ENCODE measurements at regions not wholly inside any gene's neighbourhood (a gene's known extent, or its start where the extent isn't known, plus 50 kb on each side); places are given as distances from the start of the nearest gene placed in this dataset.

DNA sequence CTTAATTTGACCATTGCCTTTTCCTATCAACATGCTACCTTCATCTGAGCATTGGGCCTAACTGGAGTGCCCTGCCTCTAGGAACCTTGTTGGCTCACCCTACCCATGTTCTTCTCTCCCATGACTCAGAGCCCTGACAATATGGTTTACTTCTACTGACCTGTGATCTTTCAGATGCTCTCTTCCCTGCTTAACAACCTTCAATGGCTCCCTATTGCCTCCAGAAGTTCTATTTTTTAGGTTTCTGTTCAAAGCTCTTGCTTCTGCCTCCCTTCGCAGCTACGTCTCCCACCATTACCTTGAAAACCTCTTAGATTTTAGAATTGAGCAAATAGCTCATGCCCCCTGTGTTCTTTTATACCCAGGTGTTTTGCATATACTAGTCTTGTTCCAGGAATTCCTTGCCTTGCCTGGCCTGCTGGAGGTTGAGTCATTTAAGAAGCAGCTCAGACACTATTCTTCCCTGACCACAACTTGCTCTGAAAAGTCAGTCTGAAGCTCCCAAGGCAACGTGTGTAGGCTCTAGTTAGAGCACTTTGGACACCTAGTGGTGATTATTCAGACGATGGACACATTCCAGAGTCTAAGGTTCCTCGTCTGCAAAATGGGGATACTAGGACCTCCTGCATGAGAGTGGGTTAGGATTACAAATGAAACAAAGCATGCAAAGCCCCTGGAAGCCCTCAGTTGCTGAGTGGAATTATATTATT, 64.4 kb upstream of the EMX2 start:
- no peak for DNase-seq (ENCODE audit: low spot score in 2 of 2)
- intact Hi-C loops (cut with DNase I; ENCODE audit: low total_unique reads): no loop called here
- TF ChIP-seq, protein P1, sequence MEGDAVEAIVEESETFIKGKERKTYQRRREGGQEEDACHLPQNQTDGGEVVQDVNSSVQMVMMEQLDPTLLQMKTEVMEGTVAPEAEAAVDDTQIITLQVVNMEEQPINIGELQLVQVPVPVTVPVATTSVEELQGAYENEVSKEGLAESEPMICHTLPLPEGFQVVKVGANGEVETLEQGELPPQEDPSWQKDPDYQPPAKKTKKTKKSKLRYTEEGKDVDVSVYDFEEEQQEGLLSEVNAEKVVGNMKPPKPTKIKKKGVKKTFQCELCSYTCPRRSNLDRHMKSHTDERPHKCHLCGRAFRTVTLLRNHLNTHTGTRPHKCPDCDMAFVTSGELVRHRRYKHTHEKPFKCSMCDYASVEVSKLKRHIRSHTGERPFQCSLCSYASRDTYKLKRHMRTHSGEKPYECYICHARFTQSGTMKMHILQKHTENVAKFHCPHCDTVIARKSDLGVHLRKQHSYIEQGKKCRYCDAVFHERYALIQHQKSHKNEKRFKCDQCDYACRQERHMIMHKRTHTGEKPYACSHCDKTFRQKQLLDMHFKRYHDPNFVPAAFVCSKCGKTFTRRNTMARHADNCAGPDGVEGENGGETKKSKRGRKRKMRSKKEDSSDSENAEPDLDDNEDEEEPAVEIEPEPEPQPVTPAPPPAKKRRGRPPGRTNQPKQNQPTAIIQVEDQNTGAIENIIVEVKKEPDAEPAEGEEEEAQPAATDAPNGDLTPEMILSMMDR (IDR thresholded peaks at IDR 0.05): no peak
- TF ChIP-seq POLR2A (IDR thresholded peaks at IDR 0.05): no peak

DNA sequence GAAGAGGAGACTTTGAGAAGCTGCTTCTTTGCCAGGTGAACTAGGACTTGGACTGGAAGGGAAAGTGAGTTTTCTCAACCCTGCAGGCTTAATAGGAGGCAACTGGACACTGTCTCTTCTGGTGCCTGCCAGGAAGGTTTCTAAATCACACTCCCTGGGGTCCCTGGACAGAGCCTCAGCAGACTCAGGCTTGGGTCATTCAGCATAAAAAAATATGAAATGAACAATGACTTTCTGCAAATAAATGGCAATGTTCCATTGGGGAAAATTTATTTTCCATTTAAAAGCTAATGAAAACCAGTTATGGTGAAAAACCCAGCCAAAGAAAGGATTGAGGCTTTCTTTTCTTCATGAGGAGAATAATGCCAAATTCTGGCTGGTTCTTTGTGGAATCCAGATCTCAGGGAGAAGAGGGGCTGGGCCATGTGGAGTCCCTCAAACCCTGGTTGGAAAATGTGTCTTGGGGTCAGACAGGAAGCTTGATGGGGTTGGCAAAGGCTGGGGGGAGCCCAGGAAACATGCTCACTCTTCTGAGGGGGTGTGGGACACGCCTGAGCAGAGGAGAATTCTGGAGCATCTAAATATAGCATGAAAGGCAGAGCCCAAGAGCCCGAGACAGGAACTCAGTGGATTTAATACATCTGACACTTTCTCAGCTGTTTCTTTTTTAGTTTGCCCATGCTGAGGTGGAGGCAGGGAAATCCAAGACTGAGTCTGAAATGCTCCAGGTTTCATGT, 65.2 kb upstream of the EMX2 start:
- intact Hi-C loops (cut with DNase I; ENCODE audit: low total_unique reads): no loop called here
- peak in 1 of 2 donors; percentile 62 for DNase-seq (ENCODE audit: low spot score in 2 of 2)
- no peak overlapping the region for H3K4me3 ChIP-seq (ENCODE audit: low read depth, poor library complexity, severe bottlenecking)
- 38 to 40% methylated on average over 2 of the region's 2 CpGs for whole genome bisulfite sequencing, 2 donors
- TF ChIP-seq, protein P1 (IDR thresholded peaks at IDR 0.05): no peak
- no peak for TF ChIP-seq POLR2A (IDR thresholded peaks at IDR 0.05)

More for the DNA sequence above, 64.4 kb upstream of the EMX2 start:
- WGBS, 2 donors: 61% methylated on average over 5 of the region's 5 CpGs
- H3K4me3 ChIP-seq (ENCODE audit: low read depth, poor library complexity, severe bottlenecking): no peak overlapping the region

DNA sequence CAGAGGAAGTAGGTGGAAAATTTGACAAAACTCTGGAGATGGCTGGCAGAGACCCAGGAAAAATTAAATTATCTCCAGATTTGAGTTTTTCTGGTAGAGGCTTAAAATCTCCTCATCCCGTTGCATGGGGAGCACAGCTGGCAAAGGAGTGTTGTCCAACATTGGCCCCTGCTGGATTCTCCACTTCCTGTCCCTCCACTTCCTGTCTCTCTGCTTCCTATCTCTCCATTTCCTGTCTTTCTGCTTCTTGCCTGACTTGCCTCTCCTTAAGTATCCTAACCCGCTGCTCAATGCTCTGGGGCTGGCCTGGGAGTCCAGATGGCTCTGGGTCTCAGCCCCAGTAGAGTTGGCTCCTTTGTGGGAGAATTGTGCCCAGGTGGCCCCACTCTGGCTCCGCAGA, 65.8 kb upstream of the EMX2 start:
- no peak for TF ChIP-seq POLR2A (IDR thresholded peaks at IDR 0.05)
- TF ChIP-seq, protein P1 (IDR thresholded peaks at IDR 0.05): no peak
- intact Hi-C loops (cut with DNase I; ENCODE audit: low total_unique reads): no loop called here
- WGBS, 2 donors: 48 to 51% methylated on average over 3 of the region's 3 CpGs
- H3K4me3 ChIP-seq (ENCODE audit: low read depth, poor library complexity, severe bottlenecking): no peak overlapping the region
- DNase-seq (ENCODE audit: low spot score in 2 of 2): no peak

DNA sequence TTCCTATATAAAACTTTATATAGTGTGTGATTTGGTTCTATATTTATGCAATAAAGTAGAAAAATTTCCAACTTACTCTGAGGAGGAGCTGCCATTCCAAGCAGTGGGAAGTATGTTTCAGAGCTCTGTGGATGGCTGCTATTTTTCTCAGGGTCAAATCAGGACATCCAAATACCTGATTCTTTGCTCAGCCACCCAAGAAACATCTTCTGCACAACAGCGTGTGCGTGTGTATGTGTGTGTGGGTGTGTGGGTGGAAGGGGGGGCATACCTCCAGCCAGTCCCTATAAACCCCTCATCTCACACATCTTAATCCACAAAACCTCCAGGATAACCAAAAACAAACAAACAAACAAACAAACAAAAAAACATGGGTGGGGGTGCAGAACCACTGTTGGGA, 66.3 kb upstream of the EMX2 start:
- DNase-seq (ENCODE audit: low spot score in 2 of 2): no peak
- intact Hi-C loops (cut with DNase I; ENCODE audit: low total_unique reads): no loop called here
- WGBS, 2 donors: 54 to 63% methylated on average over 2 of the region's 2 CpGs
- TF ChIP-seq, protein P1 (IDR thresholded peaks at IDR 0.05): no peak
- TF ChIP-seq POLR2A (IDR thresholded peaks at IDR 0.05): no peak
- H3K4me3 ChIP-seq (ENCODE audit: low read depth, poor library complexity, severe bottlenecking): no peak overlapping the region

DNA sequence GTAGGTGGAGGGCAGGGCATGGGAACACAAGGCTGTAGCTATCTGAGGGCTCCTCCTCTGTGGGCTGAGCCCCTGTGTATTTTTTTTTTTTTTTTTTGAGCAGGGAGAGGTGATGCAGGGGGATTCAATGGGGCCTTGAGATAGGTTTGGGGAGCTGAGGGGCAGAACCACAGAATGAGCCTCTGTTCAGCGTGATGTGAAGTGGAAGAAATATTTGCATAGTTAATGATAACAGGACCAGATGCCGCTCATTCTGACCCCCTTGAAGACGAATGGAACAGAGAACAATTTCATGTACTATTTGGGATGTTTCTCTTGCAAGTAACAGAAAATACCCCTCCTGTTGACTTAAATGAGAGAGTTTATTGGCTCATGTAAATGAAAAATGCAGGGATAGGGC, 69.7 kb upstream of the EMX2 start:
- TF ChIP-seq POLR2A (IDR thresholded peaks at IDR 0.05): no peak
- TF ChIP-seq, protein P1 (IDR thresholded peaks at IDR 0.05): no peak
- no peak for DNase-seq (ENCODE audit: low spot score in 2 of 2)
- WGBS, 2 donors: 88 to 94% methylated on average over 3 of the region's 3 CpGs
- no peak overlapping the region for H3K4me3 ChIP-seq (ENCODE audit: low read depth, poor library complexity, severe bottlenecking)
- intact Hi-C loops (cut with DNase I; ENCODE audit: low total_unique reads): no loop called here
